Natural killer cell (primary cell): ENCODE measurements at regions not wholly inside any gene's neighbourhood (a gene's known extent, or its start where the extent isn't known, plus 50 kb on each side); places are given as distances from the start of the nearest gene placed in this dataset.

Source experiments
- ATAC-seq, 3 donors: fragments of 150-1000 bp in 2 of 3; fragments of 200-7000 bp in 1 of 3; cut with Tn5 transposase; 1 replicate in 1 of 3; 2 replicates in 2 of 3; pipeline ENCODE4 v1.10.0; 2021; ENCODE audit warnings: mild to moderate bottlenecking in 2 of 3, moderate library complexity in 2 of 3
- DNase-seq, 2 donors: peaks; one replicate each; pipeline versions ENCODE4 v3.0.0 to v3.0.0-alpha.2; 2013 to 2021; ENCODE audit warnings: mixed read lengths in 1 of 2
- H3K27ac ChIP-seq: one replicate; pipeline ENCODE4 v1.5.1; 2013; ENCODE audit warnings: mild to moderate bottlenecking, low read length
- H3K27me3 ChIP-seq: one replicate; pipeline ENCODE4 v1.6.1; 2013; ENCODE audit warnings: low read length; ENCODE audit not compliant: control insufficient read depth, insufficient read depth
- H3K36me3 ChIP-seq: one replicate; pipeline ENCODE4 v1.6.1; 2013; ENCODE audit warnings: low read length; ENCODE audit not compliant: control insufficient read depth, insufficient read depth
- H3K4me1 ChIP-seq: one replicate; pipeline ENCODE4 v1.6.1; 2013; ENCODE audit warnings: low read length; ENCODE audit not compliant: control insufficient read depth, insufficient read depth
- H3K4me3 ChIP-seq: one replicate; pipeline ENCODE4 v1.5.1; 2013; ENCODE audit warnings: low read length
- H3K9me3 ChIP-seq: one replicate; pipeline ENCODE4 v1.6.1; 2013; ENCODE audit warnings: low read length; ENCODE audit not compliant: control insufficient read depth, insufficient read depth
- H3K27ac Mint-ChIP-seq, 2 donors: one replicate each; pipeline ENCODE4 v1.8.0; 2022; ENCODE audit warnings: mild to moderate bottlenecking in 2 of 2, mixed read lengths in 2 of 2, moderate library complexity in 1 of 2
- H3K27me3 Mint-ChIP-seq, 2 donors: one replicate each; pipeline ENCODE4 v1.8.0; 2022; ENCODE audit warnings: low read depth in 2 of 2, mixed read lengths in 2 of 2
- H3K36me3 Mint-ChIP-seq: one replicate; pipeline ENCODE4 v1.8.0; 2022; ENCODE audit warnings: mixed read lengths
- H3K4me1 Mint-ChIP-seq, 2 donors: one replicate each; pipeline ENCODE4 v1.8.0; 2022; ENCODE audit warnings: mixed read lengths in 2 of 2
- H3K4me3 Mint-ChIP-seq: one replicate; pipeline ENCODE4 v1.8.0; 2022; ENCODE audit warnings: mild to moderate bottlenecking, moderate library complexity, mixed read lengths
- H3K9me3 Mint-ChIP-seq, 2 donors: one replicate each; pipeline ENCODE4 v1.8.0; 2022; ENCODE audit warnings: mixed read lengths in 2 of 2
- CTCF ChIP-seq: fragments of 200-600 bp; IDR thresholded peaks from one replicate; pipeline ENCODE4 v1.8.0; 2022; ENCODE audit warnings: antibody characterized with exemption
- WGBS: methylation state at CpG from one replicate; pipeline ENCODE4 v1.1.7; 2013; ENCODE audit warnings: missing lambda C conversion rate; ENCODE audit not compliant: insufficient coverage; 5-methylcytosine and 5-hydroxymethylcytosine counted together
- intact Hi-C: fragments of 100-400 bp; cut with micrococcal nuclease; formaldehyde crosslinking; loops from one replicate; pipeline ENCODE4 v1.14.2; 2022

GRCh38 chr2:8391126-8391525 lies 290.7 kb upstream of the ID2 start:
- 99% methylated on average over 2 of the region's 2 CpGs for WGBS

GRCh38 chr2:8391584-8391983 lies 290.3 kb upstream of the ID2 start:
- Mint-ChIP-seq H3K4me1 (peaks cover 23 to 35% of the 10 kb centered on the region in 2 donors), H3K27ac (no peak overlapping the region), H3K27me3 (no peaks in the 10 kb centered on the region), H3K4me3 (no peak overlapping the region), H3K9me3 (no peaks in the 10 kb centered on the region), H3K36me3 (no peaks in the 10 kb centered on the region)
- intact Hi-C loops = no loop called here
- ATAC-seq = no peak
- H3K27ac ChIP-seq = no peak overlapping the region
- TF ChIP-seq CTCF = no peak
- DNase-seq = no peak
- 83% methylated on average over 3 of the region's 3 CpGs for WGBS
- H3K4me1 ChIP-seq = peaks cover 29% of the 10 kb centered on the region
- no peaks in the 10 kb centered on the region for H3K9me3 ChIP-seq
- H3K36me3 ChIP-seq = peaks cover 10% of the 10 kb centered on the region
- no peaks in the 10 kb centered on the region for H3K27me3 ChIP-seq
- H3K4me3 ChIP-seq = no peak overlapping the region

More at GRCh38 chr2:8391126-8391525, 290.7 kb upstream of the ID2 start:
- Mint-ChIP-seq H3K27me3 (no peaks in the 10 kb centered on the region), H3K36me3 (no peaks in the 10 kb centered on the region), H3K4me3 (no peak overlapping the region), H3K9me3 (no peaks in the 10 kb centered on the region), H3K27ac (no peak overlapping the region), H3K4me1 (peaks cover 20 to 33% of the 10 kb centered on the region in 2 donors)
- H3K27ac ChIP-seq = no peak overlapping the region
- no peaks in the 10 kb centered on the region for H3K27me3 ChIP-seq
- no peak overlapping the region for H3K4me3 ChIP-seq
- no peaks in the 10 kb centered on the region for H3K9me3 ChIP-seq
- peaks cover 27% of the 10 kb centered on the region for H3K4me1 ChIP-seq
- no peak for ATAC-seq
- DNase-seq = no peak
- peaks cover 10% of the 10 kb centered on the region for H3K36me3 ChIP-seq
- TF ChIP-seq CTCF = no peak
- intact Hi-C loops = no loop called here

- Histone ChIP-seq H3K4me3 (no peak overlapping the region), H3K36me3 (peaks cover 10% of the 10 kb centered on the region), H3K27ac (no peak overlapping the region), H3K9me3 (no peaks in the 10 kb centered on the region), H3K27me3 (no peaks in the 10 kb centered on the region), H3K4me1 (peaks cover 34% of the 10 kb centered on the region)
- TF ChIP-seq CTCF = no peak
- no peak for ATAC-seq
- Mint-ChIP-seq H3K27me3 (no peaks in the 10 kb centered on the region), H3K4me1 (peaks cover 26 to 38% of the 10 kb centered on the region in 2 donors), H3K27ac (no peak overlapping the region), H3K4me3 (no peak overlapping the region), H3K9me3 (no peaks in the 10 kb centered on the region), H3K36me3 (no peaks in the 10 kb centered on the region)
- intact Hi-C loops = no loop called here
- 95% methylated on average over 9 of the region's 12 CpGs for WGBS
- DNase-seq = no peak
These were observed 289.6 kb upstream of the ID2 start for GRCh38 chr2:8392098-8392866.

GRCh38 chr2:8393506-8393905 lies 288.4 kb upstream of the ID2 start:
- Histone ChIP-seq H3K4me1 (peaks cover 41% of the 10 kb centered on the region), H3K27me3 (no peaks in the 10 kb centered on the region), H3K9me3 (no peaks in the 10 kb centered on the region), H3K27ac (no peak overlapping the region), H3K4me3 (no peak overlapping the region), H3K36me3 (peaks cover 7% of the 10 kb centered on the region)
- no peak for TF ChIP-seq CTCF
- H3K9me3 Mint-ChIP-seq = no peaks in the 10 kb centered on the region
- ATAC-seq (no peak), DNase-seq (no peak)
- no peaks in the 10 kb centered on the region for H3K27me3 Mint-ChIP-seq
- no peaks in the 10 kb centered on the region for H3K36me3 Mint-ChIP-seq
- no peak overlapping the region for H3K4me3 Mint-ChIP-seq
- 99% methylated on average over 6 of the region's 6 CpGs for WGBS
- intact Hi-C loops = no loop called here
- H3K27ac Mint-ChIP-seq = no peak overlapping the region
- peaks cover 36 to 47% of the 10 kb centered on the region in 2 donors for H3K4me1 Mint-ChIP-seq
